PC-3 (cell line): ENCODE measurements at regions not wholly inside any gene's neighbourhood (a gene's known extent, or its start where the extent isn't known, plus 50 kb on each side); places are given as distances from the start of the nearest gene placed in this dataset.

Experiments used
- CTCF ChIP-seq: fragments of 300-600 bp; sonication (generic); conservative IDR thresholded peaks from 2 replicates; pipeline ENCODE4 v1.5.1; 2017; ENCODE audit warnings: antibody characterized with exemption, low read depth, mild to moderate bottlenecking, low read length
- EZH2 ChIP-seq: fragments of 300-600 bp; sonication (generic); IDR thresholded peaks from one replicate; pipeline ENCODE4 v1.6.1; 2017; ENCODE audit warnings: antibody characterized with exemption, mild to moderate bottlenecking, low read length; ENCODE audit not compliant: unreplicated experiment
- EZH2phosphoT487 ChIP-seq: fragments of 300-600 bp; sonication (generic); IDR thresholded peaks from 2 replicates; pipeline ENCODE4 v1.6.1; 2018; ENCODE audit warnings: mild to moderate bottlenecking, antibody characterized with exemption, low read length, borderline replicate concordance

GRCh38 chr2:8189316-8189715, 492.5 kb upstream of the ID2 start:
- TF ChIP-seq CTCF (no peak), EZH2 (no peak), EZH2phosphoT487 (no peak)
